ENCODE measurements at regions not wholly inside any gene's neighbourhood (a gene's known extent, or its start where the extent isn't known, plus 50 kb on each side); places are given as distances from the start of the nearest gene placed in this dataset.

DNA sequence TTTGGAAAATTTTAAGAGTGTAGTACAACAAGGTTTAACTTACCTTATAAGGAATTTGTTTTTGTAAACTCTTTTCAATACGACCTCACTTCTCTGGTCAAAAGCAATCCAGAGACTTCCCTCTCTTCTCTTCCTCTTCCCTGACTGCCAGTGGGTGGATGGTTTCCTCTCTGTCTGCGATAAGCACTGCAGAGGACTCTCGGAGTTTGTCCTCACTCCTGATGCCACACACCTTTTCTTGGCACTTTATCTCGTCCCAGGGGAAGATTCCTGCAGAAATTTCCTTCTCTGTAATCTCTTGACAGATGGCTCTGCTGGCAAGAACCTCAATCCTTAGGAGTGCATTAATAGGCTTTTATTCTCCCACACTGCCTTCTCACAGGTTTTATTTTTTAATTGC lies 641.6 kb downstream of the NR2F1-AS1 start:
- TF ChIP-seq, protein P1, sequence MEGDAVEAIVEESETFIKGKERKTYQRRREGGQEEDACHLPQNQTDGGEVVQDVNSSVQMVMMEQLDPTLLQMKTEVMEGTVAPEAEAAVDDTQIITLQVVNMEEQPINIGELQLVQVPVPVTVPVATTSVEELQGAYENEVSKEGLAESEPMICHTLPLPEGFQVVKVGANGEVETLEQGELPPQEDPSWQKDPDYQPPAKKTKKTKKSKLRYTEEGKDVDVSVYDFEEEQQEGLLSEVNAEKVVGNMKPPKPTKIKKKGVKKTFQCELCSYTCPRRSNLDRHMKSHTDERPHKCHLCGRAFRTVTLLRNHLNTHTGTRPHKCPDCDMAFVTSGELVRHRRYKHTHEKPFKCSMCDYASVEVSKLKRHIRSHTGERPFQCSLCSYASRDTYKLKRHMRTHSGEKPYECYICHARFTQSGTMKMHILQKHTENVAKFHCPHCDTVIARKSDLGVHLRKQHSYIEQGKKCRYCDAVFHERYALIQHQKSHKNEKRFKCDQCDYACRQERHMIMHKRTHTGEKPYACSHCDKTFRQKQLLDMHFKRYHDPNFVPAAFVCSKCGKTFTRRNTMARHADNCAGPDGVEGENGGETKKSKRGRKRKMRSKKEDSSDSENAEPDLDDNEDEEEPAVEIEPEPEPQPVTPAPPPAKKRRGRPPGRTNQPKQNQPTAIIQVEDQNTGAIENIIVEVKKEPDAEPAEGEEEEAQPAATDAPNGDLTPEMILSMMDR (IDR thresholded peaks at IDR 0.05): no peak
- TF ChIP-seq POLR2A (IDR thresholded peaks at IDR 0.05): no peak
